CD4-positive, alpha-beta T cell treated with Interleukin-21 for 1 hour (primary cell): ENCODE measurements at regions not wholly inside any gene's neighbourhood (a gene's known extent, or its start where the extent isn't known, plus 50 kb on each side); places are given as distances from the start of the nearest gene placed in this dataset.

Source experiments
- DNase-seq: peaks from one replicate; pipeline ENCODE4 v3.0.0-alpha.2; 2020

DNA sequence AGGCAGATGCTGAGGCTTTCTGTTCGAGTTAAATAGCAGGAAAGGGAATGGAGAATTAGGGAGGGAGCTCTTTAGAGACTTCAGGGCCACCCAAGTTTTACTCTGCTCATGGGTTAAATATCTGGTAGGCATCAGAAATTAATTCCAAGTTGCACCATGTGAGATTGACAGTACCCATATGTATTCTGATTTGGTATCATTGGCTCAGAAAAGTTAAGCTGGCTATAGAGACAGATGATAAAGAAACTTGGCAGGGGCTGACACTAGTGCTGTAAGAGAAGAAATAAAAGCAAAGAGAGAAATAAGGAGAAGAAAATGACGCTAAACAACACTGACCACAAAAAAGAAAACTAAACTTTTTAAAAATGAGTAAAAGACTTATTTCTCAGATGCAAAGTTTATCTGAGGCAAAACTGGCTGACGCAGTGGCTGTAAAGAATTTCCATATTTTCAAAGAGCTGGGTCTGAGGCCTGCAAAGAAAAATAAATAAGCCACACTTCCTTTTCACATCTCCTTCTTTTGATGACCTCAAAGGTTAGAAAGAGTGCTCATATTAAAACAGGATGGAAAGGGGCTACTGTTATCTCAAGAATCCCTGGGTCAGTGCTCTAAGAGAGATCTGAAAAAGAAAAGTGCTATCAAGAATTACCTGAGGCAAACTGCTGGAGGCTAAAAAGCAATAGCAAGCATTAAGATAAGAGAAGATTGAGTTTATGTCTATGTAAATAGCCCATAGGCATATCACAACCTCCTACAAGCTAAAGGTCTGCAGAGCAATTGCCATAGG, 399.0 kb upstream of the MEF2C start:
- no peak for DNase-seq

DNA sequence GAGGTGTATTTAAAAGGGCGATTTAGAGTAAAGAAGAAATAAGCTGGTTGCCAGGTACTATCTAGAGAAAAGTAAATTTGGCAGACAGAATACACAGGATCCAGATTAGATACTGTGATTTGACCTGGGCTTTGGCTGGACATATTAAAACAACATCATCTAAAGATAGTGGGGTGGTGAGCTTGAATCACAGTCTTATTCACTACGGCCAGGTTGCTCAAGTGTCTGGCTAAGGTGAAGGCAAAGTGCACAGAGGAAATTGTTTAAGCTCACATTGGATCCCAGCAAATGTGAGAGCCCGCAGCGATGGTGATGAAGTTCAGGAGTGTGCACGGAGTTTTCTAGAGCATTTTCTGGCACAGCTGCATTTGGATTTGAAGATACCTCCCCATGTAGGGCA, 398.2 kb upstream of the MEF2C start:
- no peak for DNase-seq

DNA sequence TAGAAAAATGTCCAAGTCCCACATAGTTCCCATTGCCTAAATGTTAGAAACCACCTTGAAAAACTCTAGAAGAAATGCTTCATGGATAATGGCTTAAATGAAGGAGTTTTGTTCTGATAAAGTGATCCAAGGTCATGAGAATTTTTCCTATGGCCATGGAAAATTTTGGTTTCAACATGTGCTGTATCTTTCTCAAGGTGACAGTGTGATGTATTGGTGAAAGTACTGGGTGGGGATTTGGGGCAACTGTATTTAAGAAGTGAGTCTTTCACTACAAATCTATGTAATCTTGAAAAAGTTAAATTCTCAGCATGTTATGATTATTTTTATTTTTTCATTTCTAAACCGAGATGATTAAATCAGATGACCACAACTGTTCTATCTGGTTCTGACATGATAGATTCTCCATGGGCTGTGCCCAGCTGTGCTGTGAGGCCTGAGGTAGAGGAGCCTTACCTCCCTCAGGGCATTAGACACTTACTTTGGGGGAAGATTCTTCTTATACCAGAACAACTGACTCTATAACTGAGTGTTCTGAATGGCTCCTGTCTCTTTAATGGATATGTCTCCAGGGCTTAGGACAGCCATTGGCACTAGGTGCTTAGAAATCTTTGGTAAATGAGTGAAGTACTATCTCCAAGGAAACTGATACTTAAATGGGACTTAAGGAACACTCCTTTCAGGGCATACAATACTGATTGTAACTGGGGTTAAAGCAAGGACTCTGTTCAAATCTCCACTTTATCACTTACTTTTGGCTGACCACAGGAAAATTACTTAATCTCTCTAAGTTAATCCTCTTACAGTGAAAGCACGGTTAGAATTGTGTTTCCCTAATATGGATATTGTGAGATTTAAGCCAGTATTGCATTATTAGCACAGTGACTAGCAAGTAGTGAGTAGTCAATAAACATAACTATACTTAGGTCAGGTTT, 397.4 kb upstream of the MEF2C start:
- no peak for DNase-seq

DNA sequence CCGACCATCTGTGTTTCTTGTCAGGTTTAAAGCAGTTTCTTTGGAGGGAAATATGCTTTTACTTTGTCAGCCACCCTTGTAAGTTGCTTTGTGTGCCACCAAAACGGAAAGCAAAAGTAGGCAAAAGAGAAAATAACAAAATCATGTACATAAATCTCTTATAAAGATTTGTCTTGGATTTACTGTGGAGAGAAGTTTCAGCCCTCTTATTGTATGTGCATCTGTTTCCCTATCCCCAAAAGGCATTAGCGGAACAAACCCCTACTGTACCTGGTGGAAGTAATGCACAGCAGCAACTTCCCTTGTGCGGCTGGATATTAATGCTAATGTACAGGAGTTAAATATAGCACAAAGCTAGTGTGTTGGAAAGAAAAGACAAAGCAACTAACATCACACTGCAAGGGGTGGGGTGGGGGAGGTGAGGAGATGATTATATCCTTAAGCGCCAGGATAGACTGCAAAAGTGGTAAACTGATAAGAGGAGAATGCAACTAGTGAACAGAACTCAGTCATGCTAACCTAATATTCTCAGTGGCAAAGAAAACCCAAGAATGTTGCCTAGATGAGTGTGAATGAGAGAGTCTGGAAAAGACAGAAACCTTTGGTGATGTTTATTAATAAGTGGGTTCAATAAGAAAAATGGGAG, 396.5 kb upstream of the MEF2C start:
- no peak for DNase-seq

DNA sequence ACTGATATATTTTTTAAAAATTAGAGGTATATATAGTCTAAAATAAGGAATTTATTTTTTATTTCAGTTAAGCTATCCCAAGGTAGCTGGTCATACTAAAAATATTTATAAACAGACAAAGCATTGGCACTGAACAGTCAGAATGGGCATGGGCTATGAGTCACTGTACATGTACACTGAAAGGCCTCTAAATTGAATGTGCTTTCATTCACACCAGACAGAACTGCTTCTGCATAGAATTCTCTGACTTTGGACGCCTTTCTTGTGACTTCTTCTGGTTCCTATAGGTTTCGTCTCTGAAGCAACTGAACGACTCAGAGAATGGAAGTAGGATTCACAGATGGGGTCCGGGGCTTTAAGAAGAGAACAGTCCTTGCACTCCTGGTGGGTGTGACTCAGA, 394.8 kb upstream of the MEF2C start:
- no peak for DNase-seq

DNA sequence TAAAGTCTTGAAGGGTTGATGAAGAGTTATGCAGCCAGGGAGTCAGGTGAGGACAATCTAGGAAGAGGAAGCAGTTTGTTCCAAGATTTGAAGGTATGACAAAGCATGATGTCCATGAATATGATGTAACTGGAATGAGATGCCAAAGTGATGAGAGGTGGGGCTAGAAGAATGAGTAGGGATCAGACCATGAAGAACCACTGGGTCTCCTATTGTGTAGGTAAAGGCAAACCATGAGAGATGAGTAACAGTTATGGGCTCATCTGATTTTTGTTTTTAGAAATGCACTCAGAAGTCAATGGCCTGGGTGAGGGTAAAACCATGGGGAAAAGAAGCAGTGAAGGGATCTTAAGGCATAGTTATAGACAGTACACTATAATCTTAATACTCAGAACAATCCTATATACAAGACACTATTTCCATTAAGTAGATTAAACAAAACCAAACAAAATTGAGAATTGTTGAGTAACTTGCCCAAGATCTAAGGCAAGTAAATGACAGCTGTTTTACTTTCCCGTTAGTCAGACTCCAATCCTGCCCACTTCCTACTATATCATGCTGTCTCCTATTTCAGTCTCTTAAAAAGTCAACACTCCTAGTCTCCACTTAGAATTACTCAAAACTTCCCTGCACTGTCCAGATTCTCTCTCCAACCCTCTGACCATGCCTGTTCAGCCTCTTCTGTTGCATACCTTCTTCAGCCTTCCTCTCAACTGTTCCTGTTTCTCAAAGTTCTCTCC, 393.8 kb upstream of the MEF2C start:
- DNase-seq, result no peak

DNA sequence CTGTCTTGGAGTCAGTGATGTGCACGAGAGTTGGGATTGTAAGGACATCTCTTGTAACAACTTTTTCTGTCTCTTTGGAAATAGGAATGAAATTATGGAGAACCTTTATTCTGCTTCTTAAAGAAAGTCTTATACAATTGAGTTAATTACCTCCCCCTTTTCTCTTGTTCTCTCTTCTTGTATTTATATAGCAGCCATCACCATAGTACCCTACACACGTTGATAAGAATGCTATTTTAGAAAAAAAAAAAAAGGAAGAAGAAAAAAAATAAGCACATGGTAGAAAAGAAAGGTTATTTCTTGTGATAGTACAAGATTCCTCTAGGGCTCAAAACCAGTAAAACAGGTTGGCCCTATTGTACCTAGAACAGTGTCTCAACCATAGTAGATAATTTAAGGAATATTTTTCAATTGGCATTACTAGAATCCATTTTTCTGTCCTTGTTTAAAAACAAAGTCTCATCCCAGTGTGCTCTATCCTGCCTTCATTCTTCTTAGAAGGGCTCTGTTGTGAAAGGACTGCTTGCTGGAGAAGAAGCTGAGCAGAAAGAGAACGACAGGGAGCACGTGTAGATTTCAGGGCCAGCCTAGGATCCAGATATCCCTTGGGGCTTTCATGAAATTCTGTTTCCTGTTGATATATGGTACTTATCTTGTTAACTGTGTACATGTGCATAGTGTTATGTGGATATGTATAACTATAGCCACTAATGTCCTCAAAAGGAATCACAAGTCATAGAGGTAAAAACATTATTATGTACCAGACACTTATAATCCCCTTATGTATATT, 392.3 kb upstream of the MEF2C start:
- DNase-seq, result no peak

DNA sequence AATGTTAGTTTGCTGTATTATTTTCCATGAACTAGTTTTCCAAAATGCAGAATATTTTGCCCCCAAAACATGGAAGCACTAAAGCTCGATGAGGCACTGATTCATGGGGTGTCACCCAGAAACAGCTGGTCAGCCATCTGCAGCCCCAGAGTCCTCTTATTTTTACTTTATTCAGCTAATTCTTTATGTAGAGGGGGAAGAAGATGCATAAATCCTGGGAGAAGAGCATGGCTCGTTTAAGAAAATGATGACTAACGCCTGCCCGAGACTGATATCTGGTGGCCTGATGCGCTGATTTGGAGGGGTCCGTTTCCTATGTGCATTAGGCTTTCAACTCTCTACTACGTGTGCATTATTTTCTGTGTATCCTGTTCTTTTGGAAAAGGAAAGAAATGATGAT, 390.3 kb upstream of the MEF2C start:
- no peak for DNase-seq

DNA sequence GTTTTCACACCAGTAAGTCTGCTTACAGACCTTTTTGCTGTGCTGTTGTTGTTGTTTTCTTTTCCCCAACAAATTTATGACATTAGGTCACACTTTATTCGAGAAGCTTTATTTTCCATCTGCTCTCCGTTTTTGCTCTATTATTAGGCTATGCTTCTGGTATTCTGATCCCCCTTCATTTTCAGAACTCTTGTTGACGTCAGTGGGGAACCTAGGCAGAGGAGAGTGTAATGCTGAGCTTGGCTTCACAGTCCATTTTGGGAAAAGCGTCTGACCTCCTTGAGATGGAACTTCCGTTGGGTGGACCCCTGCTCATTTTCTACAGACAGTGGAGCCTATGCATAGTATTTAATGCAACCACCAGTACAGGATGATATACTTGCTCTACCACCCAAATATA, 387.9 kb upstream of the MEF2C start:
- DNase-seq, result no peak

DNA sequence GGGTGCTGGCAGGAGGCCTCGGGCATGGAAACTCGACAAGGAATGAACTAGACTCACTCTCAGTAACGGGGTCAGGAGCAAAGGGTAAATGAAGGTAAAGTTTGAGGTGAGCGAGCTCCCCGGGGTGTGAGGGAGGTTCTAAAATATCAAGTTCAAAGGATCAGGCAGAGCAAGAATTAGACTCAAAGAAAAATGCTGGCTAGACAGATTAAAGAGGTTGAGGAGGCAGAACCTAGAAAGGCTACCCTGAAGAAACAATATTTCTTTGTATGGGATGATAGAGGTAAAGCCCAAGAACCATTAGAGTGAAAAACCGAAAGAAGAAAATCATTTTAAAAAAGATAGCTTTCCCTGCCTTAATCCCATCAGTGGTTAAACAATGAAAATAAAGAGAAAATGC, 386.7 kb upstream of the MEF2C start:
- DNase-seq, result no peak

DNA sequence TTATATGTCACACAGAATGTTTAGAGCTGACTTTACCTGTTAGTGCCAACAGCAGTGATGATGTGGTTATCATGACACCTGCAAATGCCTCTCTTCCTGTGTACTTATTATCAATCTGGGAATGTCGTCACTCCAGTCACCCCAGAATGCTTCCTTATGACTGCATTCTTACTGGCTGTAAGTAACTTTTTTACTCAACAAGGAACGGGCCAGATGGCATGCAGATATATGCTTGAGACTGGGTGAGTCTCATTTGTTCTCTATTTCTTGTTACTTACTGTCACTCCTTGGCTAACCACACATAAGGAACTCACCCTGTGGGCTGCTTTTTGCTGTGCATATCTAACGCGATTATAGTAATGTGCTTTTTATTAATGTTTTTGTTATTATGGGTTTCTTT, 385.5 kb upstream of the MEF2C start:
- no peak for DNase-seq

DNA sequence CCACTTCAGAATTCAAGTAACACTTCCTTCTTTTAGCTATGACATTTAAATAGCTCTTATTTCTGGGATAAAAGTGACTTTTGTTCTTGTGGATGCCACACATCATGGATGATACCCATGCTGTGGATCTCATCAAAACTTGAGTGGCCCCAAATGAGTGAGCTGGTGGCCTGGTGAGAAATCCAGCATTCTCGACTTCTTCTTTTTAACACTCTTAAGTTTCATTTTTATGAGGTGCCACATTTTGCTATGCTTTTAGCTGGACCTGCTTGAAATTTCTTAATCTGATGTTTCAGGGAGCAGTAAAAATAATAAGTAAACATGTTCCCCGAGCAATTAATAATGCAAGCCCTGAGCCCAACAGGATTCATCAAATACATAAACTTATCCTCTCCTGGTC, 384.8 kb upstream of the MEF2C start:
- DNase-seq, result no peak

DNA sequence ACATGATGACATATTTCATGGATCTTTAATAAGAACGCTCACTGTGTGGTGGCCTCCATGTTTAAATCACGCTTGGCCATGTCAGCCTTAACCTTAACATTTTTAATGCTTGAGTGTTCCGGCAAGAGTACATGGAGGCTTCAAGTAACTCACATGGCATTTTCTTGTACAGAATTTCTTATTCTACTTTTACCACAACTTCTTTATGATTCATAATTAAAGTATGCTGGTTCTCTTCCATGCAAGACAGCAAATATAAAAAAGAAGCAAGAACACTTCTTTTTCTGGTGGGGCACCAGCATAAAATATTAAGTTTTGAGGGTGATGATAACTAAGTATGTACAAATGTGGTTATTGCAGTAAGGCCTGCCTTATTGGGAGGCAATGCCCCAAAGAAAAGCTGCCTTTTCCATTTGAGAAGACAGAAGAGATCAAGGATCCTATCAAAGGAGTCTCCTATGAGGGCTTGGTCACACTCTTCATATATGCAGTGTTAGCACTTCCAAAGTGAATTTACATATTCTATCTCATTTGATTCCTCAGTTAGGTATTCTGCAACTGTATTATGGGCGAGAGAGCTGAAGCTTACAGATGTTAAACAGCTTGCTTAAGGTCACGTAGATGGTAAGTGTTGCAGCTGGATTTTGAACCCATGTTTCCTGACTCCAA, 382.7 kb upstream of the MEF2C start:
- no peak for DNase-seq

DNA sequence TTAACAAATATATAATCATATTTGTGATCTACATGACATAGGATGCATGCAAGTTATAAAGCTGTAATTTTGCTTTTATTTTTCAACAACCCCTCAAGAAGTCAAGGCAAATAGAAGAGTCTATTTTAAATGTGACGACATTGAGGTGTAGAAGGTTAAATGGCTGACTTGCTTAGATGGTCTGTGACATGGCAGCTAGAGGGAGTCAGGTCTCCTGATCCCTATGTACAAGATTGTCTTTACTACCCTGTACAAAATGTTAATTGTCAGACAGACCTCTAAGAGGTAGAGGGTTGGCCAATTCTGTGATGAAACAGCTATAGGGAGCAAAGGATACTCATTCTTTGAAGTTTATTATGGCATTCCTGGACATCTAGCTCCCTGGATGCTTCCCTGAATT, 380.9 kb upstream of the MEF2C start:
- DNase-seq, result no peak

DNA sequence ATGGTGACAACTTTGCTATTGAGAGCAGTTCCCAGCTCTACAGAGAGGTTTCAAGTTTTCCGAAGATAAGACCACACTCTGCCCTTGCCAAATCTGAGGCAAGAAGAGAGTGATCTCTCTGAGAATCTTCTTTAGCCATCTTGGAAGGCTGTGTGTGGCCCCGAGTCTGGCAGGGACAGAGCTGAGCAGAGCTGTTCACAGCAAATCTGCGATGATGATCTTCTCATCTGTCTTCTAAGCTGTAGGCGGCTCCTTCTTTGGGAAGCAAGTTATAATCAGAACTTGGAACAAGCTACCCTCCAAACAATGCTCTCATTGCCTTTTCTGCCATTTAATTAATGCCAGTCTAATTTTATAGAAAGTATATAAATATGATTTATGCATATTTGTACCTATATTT, 379.0 kb upstream of the MEF2C start:
- DNase-seq, result no peak

DNA sequence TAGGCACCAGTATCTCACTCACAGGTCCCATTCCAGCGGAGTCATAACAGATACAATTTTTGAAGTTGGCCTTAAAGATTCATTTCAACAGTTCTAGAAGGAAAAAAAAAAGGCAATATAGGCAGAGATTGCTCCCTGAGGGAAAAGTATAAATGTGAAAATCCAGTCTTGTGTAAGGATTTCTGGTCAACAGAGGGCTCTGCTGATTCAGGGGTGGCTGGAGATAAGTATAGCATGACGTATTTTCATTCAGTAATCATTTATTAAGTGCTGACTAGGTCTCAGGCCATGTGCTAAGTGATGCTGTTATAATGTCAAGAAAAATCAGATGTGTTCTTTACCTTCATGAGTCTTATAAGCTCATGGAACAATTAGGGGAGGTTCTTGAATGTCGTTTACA, 377.3 kb upstream of the MEF2C start:
- no peak for DNase-seq

DNA sequence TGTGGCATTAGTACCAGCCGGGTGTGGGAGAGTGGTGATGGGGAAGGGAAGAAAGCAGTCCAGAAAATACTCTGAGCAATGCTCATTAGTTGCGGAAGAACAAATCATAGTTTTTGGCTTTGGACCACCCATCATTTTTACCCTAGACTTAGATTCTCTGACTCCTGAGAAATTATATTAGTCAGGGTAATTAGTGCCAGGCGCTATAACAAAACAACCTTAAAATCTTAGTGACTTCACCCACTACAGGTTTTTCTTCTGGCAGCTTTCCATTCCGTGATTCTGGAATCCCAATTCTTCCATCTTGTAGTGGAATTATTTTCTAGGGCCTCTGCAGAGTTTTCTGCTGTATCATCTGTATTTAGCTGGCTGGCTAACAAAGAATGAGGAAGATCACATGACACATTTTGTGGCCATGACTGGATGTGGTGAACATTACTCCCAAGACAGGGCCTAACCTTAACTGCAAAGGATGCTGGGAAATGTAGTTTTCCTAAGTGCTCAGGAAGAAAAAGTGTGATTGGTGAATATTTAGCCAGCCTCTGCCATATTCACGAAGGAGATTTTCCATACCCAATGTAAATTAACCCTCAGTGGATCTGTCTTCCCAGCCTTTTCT, 373.0 kb upstream of the MEF2C start:
- no peak for DNase-seq

DNA sequence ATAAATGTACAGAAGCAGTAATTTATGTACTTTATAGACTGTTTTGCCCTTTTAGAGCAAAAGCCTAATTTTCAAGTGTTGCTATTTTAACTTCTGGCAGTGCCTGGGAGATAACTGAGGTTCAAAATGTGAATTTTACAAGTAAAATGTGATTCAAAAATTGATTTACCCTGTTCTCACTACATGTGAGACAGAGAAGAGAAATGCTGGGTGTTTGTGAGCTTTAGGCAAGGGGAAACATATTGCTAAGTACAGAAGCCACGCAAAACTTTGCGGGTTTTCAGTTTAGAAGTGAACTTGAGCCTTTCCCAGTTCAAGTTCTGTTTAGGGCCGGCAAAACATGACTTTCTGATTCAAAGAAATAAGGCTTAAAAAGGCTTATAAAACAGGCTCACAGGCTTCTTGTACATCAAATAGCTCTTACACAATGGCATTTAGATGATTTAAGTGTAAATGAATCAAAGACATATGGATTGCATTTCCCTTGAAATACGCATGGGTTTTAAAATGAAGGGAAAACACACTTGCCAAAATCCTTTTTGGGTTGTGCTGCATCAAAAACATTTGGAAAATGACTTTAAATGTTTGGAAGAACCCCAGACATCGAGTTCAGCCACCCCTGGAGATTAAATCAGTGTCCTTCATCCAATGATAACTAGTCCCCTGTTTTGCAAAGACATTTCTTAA, 370.8 kb upstream of the MEF2C start:
- no peak for DNase-seq

DNA sequence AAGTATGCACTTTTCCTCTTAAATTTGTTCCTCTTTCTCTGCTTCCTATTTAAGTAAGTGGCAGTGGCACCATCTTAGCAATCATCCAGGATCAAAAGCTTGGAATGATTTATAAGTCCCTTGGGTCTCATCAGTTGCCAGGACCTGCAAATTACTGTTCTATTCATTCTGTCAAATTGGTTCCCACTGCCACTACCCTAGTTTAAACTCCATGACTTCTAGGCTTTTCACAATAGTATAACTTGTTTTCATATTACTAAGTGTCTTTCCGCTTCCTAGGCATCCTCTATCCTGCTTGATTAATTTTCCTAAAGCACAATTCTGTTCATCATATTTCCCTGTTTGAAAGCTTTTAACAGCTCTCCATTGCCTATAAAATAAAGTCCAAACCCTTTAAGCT, 363.9 kb upstream of the MEF2C start:
- no peak for DNase-seq

DNA sequence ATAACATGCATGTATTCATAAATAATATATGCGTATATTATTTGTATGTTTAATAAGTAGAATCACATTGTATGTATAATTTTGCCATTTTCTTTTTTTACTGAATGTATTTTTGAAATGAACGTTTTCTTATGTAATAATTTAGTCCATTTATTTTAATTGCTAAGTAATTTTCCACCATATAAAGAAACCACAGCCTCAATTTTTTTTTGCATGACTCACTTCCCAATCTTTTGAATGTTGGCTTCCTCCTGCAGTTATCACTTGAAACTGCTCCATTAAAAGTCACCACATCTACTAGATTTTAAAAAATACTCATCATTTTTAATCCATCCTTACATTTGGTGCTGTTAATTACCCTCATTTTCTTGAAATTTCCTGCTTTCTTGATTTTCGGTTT, 363.3 kb upstream of the MEF2C start:
- DNase-seq, result no peak

DNA sequence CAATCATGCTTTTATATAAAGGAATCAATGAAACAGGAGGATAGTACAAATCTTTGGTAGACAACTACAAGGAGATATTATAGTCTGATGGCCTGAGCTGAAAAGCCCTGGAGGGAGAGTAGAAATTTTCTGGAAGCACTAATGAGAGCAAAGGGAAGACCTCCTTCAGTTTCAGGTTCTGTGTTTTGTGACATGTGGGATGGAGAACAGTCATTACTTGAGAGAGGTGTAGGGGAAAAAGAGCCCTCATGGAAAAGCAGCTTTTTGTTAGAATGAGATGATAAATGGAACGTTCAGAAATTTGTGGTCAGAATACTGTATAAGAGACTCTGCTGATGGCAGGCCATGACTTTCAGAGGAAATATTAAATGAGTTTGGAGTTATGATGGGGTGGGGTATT, 360.6 kb upstream of the MEF2C start:
- no peak for DNase-seq
